Spleen (tissue), 11 donors: ENCODE measurements at regions not wholly inside any gene's neighbourhood (a gene's known extent, or its start where the extent isn't known, plus 50 kb on each side); places are given as distances from the start of the nearest gene placed in this dataset.

ENCODE experiments used
- DNase-seq: peaks from one replicate; pipeline ENCODE4 v3.0.0-alpha.2; 2020
- H3K27ac ChIP-seq, 8 donors: fragments of 200-600 bp; sonication (generic) in 7 of 8; 1 replicate in 4 of 8; 2 replicates in 4 of 8; pipeline versions ENCODE4 v1.5.0 to v1.8.0; 2016 to 2021; ENCODE audit warnings: inconsistent platforms in 4 of 8, mild to moderate bottlenecking in 4 of 8, moderate library complexity in 1 of 8
- H3K27me3 ChIP-seq, 7 donors: fragments of 200-600 bp; sonication (generic) in 6 of 7; replicated peaks in 1 of 7; 1 replicate in 4 of 7; 2 replicates in 3 of 7; pipeline versions ENCODE4 v1.5.0 to v1.8.0; 2016 to 2021; ENCODE audit warnings: inconsistent platforms in 3 of 7, mild to moderate bottlenecking in 1 of 7
- H3K36me3 ChIP-seq, 6 donors: fragments of 200-600 bp; sonication (generic) in 5 of 6; 1 replicate in 4 of 6; 2 replicates in 2 of 6; pipeline versions ENCODE4 v1.5.0 to v1.8.0; 2016 to 2021; ENCODE audit warnings: inconsistent platforms in 2 of 6
- H3K4me1 ChIP-seq, 6 donors: fragments of 200-600 bp; sonication (generic) in 5 of 6; 1 replicate in 3 of 6; 2 replicates in 3 of 6; pipeline versions ENCODE4 v1.5.0 to v1.8.0; 2016 to 2021; ENCODE audit warnings: inconsistent platforms in 3 of 6
- H3K4me3 ChIP-seq, 8 donors: fragments of 200-600 bp; sonication (generic) in 7 of 8; 1 replicate in 4 of 8; 2 replicates in 4 of 8; pipeline versions ENCODE4 v1.5.0 to v1.8.0; 2016 to 2021; ENCODE audit warnings: inconsistent platforms in 4 of 8, mild to moderate bottlenecking in 4 of 8, moderate library complexity in 2 of 8
- H3K9me3 ChIP-seq, 8 donors: fragments of 200-600 bp; sonication (generic) in 7 of 8; 1 replicate in 4 of 8; 2 replicates in 4 of 8; pipeline versions ENCODE4 v1.5.0 to v1.8.0; 2016 to 2021; ENCODE audit warnings: inconsistent platforms in 4 of 8
- POLR2A ChIP-seq, 3 donors: fragments of 450-650 bp; IDR thresholded peaks; one replicate each; pipeline ENCODE4 v1.5.1; 2017; ENCODE audit warnings: antibody characterized with exemption in 3 of 3, mild to moderate bottlenecking in 1 of 3
- POLR2AphosphoS5 ChIP-seq, 3 donors: sonication (generic); formaldehyde crosslinking; IDR thresholded peaks; one replicate each; pipeline ENCODE4 v1.5.1; 2017; ENCODE audit warnings: antibody characterized with exemption in 3 of 3
- WGBS, 5 donors: extraction: QIAGEN DNeasy Blood & Tissue Kit in 3 of 5; methylation state at CpG; one replicate each; pipeline versions ENCODE4 v1.1.5 to v1.1.7; 2013 to 2018; 5-methylcytosine and 5-hydroxymethylcytosine counted together
- intact Hi-C: fragments of 100-400 bp; cut with DNase I; formaldehyde crosslinking; loops from one replicate; pipeline ENCODE4 v1.15.0; 2023; ENCODE audit warnings: low total_unique reads
- TF ChIP-seq, protein P1 (sequence below), 11 experiments: fragments of 200-600 bp in 7 of 11; fragments of 450-650 bp in 4 of 11; sonication (generic) in 4 of 11; IDR thresholded peaks in 8 of 11; conservative IDR thresholded peaks in 3 of 11; 1 replicate in 7 of 11; 2 replicates in 4 of 11; pipeline versions ENCODE4 v1.4.0 to v1.8.0; 2016 to 2021; ENCODE audit warnings: antibody characterized with exemption in 11 of 11, inconsistent platforms in 4 of 11, mild to moderate bottlenecking in 1 of 11
- donor health status: healthy with polysubstance abuse.
- donor health status: DM: no; HTN: no; CAD: no; lungs with moderate emphysema.
- donor health status: DM: no; HTN: no; CAD: no.
- donor health status: Bipolar disorder and iron deficiency.
- donor health status: healthy.
- donor health status: DM: no; HTN: no; CAD: no.
- donor health status: DM: yes; HTN: yes; CAD: no.

DNA sequence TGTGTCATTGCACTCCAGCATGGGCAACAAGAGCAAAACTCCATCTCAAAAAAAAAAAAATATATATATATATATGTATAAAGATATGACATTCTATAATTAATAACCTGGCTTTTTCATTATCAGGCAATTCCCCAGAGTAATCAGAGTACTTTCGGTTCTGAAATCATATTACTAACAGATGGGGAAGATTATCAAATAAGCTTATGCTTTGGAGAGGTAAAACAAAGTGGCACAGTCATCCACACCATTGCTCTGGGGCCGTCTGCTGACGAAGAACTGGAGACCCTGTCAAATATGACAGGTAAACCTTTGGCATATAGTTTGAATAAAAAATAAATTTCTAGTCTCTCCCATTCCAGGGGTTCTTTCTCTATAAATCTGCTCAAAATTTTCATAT, 58.5 kb upstream of the SH3GLB1 start:
- intact Hi-C loops = no loop called here
- no peak for DNase-seq
- 83 to 90% (median 84%) methylated on average over 3 of the region's 3 CpGs for WGBS, 5 donors
- H3K27me3 ChIP-seq = no peaks in the 10 kb centered on the region
- H3K4me1 ChIP-seq = no peaks in the 10 kb centered on the region
- no peak overlapping the region for H3K27ac ChIP-seq
- no peaks in the 10 kb centered on the region for H3K36me3 ChIP-seq
- H3K9me3 ChIP-seq = no peaks in the 10 kb centered on the region
- H3K4me3 ChIP-seq = no peak overlapping the region
- TF ChIP-seq POLR2AphosphoS5 (IDR thresholded peaks at IDR 0.05) (no peak), POLR2A (IDR thresholded peaks at IDR 0.05) (no peak)
- TF ChIP-seq, protein P1, sequence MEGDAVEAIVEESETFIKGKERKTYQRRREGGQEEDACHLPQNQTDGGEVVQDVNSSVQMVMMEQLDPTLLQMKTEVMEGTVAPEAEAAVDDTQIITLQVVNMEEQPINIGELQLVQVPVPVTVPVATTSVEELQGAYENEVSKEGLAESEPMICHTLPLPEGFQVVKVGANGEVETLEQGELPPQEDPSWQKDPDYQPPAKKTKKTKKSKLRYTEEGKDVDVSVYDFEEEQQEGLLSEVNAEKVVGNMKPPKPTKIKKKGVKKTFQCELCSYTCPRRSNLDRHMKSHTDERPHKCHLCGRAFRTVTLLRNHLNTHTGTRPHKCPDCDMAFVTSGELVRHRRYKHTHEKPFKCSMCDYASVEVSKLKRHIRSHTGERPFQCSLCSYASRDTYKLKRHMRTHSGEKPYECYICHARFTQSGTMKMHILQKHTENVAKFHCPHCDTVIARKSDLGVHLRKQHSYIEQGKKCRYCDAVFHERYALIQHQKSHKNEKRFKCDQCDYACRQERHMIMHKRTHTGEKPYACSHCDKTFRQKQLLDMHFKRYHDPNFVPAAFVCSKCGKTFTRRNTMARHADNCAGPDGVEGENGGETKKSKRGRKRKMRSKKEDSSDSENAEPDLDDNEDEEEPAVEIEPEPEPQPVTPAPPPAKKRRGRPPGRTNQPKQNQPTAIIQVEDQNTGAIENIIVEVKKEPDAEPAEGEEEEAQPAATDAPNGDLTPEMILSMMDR (IDR thresholded peaks at IDR 0.05 in 8 of 11, conservative IDR thresholded peaks at IDR 0.05 in 3 of 11) = no peak

DNA sequence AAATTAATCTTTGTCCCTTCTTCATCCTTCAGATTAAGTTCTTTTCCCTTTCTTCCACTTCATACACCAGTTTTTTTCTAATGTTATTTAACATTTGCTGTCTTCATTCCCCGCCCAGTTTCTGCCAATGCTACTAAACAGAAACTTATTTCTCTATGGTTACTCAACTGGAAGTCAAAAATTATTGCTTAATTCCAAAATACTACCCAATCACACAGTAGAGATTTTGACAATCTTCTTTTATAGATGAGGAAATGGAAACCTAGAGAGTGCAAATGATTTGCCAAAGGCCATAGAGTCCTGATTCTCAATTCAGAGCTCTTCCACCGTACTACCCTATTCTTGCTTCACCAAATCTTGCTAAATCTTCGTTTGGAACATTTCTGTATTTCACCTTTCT, 58.1 kb upstream of the SH3GLB1 start:
- Histone ChIP-seq H3K9me3 (no peaks in the 10 kb centered on the region), H3K36me3 (no peaks in the 10 kb centered on the region), H3K4me1 (no peaks in the 10 kb centered on the region), H3K27me3 (no peaks in the 10 kb centered on the region), H3K4me3 (no peak overlapping the region), H3K27ac (no peak overlapping the region)
- intact Hi-C loops = no loop called here
- TF ChIP-seq POLR2AphosphoS5 (IDR thresholded peaks at IDR 0.05) (no peak), POLR2A (IDR thresholded peaks at IDR 0.05) (no peak)
- TF ChIP-seq, protein P1 (IDR thresholded peaks at IDR 0.05 in 8 of 11, conservative IDR thresholded peaks at IDR 0.05 in 3 of 11) = no peak
- WGBS, 5 donors = 75 to 89% (median 84%) methylated on average over 3 of the region's 3 CpGs
- no peak for DNase-seq

DNA sequence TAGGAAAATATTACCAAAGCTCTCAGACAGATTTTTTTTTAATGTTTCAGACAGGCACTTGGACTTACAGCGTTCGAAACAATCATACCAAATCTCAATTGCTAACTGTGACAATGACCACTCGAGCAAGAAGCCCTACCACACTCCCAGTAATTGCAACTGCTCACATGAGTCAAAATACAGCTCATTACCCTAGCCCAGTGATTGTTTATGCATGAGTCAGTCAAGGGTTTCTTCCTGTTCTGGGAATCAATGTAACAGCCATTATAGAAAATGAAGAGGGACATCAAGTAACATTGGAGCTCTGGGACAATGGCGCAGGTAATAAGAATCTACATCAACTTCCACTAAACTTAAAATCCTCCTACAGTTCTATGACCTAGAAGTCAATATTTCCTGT, 56.1 kb upstream of the SH3GLB1 start:
- no peaks in the 10 kb centered on the region for H3K36me3 ChIP-seq
- no peaks in the 10 kb centered on the region for H3K27me3 ChIP-seq
- no peak for DNase-seq
- WGBS, 5 donors = 77 to 91% (median 84%) methylated on average over 4 of the region's 4 CpGs
- no peak overlapping the region for H3K27ac ChIP-seq
- H3K4me3 ChIP-seq = no peak overlapping the region
- TF ChIP-seq, protein P1 (IDR thresholded peaks at IDR 0.05 in 8 of 11, conservative IDR thresholded peaks at IDR 0.05 in 3 of 11) = no peak
- TF ChIP-seq POLR2AphosphoS5 (IDR thresholded peaks at IDR 0.05) (no peak), POLR2A (IDR thresholded peaks at IDR 0.05) (no peak)
- intact Hi-C loops = no loop called here
- H3K4me1 ChIP-seq = no peaks in the 10 kb centered on the region
- no peaks in the 10 kb centered on the region for H3K9me3 ChIP-seq

DNA sequence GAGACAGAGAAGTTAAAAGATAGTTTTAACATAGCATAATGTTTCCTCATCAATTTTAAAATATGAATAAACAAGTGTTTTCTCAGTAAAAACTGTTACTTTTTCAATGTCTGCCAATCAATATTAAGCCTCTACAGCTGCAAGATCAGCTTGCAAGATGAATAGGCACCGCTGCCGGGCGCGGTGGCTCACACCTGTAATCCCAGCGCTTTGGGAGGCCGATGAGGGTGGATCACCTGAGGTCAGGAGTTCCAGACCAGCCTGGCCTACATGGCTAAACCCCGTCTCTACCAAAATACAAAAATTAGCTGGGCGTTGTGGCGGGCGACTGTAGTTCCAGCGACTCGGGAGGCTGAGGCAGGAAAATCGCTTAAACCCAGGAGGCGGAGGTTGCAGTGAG, 54.8 kb upstream of the SH3GLB1 start:
- H3K4me3 ChIP-seq = no peak overlapping the region
- intact Hi-C loops = no loop called here
- no peaks in the 10 kb centered on the region for H3K27me3 ChIP-seq
- DNase-seq = no peak
- H3K9me3 ChIP-seq = no peaks in the 10 kb centered on the region
- WGBS, 5 donors = 94 to 100% (median 96%) methylated on average over 14 of the region's 14 CpGs
- no peaks in the 10 kb centered on the region for H3K4me1 ChIP-seq
- H3K27ac ChIP-seq = no peak overlapping the region
- H3K36me3 ChIP-seq = no peaks in the 10 kb centered on the region
- TF ChIP-seq POLR2A (IDR thresholded peaks at IDR 0.05) = no peak
- TF ChIP-seq, protein P1 (IDR thresholded peaks at IDR 0.05 in 8 of 11, conservative IDR thresholded peaks at IDR 0.05 in 3 of 11) = no peak
- TF ChIP-seq POLR2AphosphoS5 (IDR thresholded peaks at IDR 0.05) = no peak
